ENCODE measurements at regions not wholly inside any gene's neighbourhood (a gene's known extent, or its start where the extent isn't known, plus 50 kb on each side); places are given as distances from the start of the nearest gene placed in this dataset.

GRCh38 chr20:41714030-41714429 lies 95.9 kb upstream of the CHD6 start:
- Histone ChIP-seq H3K36me3 (ENCODE audit: control insufficient read depth, insufficient read depth, low read length) (no peaks in the 10 kb centered on the region), H3K27ac (ENCODE audit: low read depth, low read length) (no peak overlapping the region), H3K9ac (ENCODE audit: extremely low read depth, low read length, poor library complexity, severe bottlenecking) (no peak overlapping the region), H3K4me3 (ENCODE audit: low read length) (no peak overlapping the region), H3K9me3 (ENCODE audit: control insufficient read depth, low read length) (no peaks in the 10 kb centered on the region), H3K4me1 (ENCODE audit: control insufficient read depth, insufficient read depth, low read length) (no peaks in the 10 kb centered on the region), H3K27me3 (ENCODE audit: control insufficient read depth, insufficient read depth, low read length, poor library complexity, severe bottlenecking) (no peaks in the 10 kb centered on the region)
- H3K9me3 Mint-ChIP-seq, result no peaks in the 10 kb centered on the region
- no peaks in the 10 kb centered on the region for H3K27me3 Mint-ChIP-seq (ENCODE audit: insufficient read depth)
- 81% methylated on average over 1 of the region's 1 CpG; no CpG with 5 or more reads in 1 of the 2 experiments for WGBS, 2 experiments (ENCODE audit: insufficient coverage in 1 of 2, insufficient read length in 1 of 2)
- no peaks in the 10 kb centered on the region for H3K36me3 Mint-ChIP-seq (ENCODE audit: low read depth)
- H3K4me1 Mint-ChIP-seq, result no peaks in the 10 kb centered on the region
- no peak for DNase-seq
- H3K4me3 Mint-ChIP-seq, result no peak overlapping the region
- no peak for TF ChIP-seq CTCF (conservative IDR thresholded peaks at IDR 0.05)
- no peak overlapping the region for H3K27ac Mint-ChIP-seq

GRCh38 chr20:41704896-41705295 lies 86.7 kb upstream of the CHD6 start:
- Histone ChIP-seq H3K27ac (ENCODE audit: low read depth, low read length) (no peak overlapping the region), H3K27me3 (ENCODE audit: control insufficient read depth, insufficient read depth, low read length, poor library complexity, severe bottlenecking) (no peaks in the 10 kb centered on the region), H3K4me3 (ENCODE audit: low read length) (no peak overlapping the region), H3K36me3 (ENCODE audit: control insufficient read depth, insufficient read depth, low read length) (no peaks in the 10 kb centered on the region), H3K4me1 (ENCODE audit: control insufficient read depth, insufficient read depth, low read length) (no peaks in the 10 kb centered on the region), H3K9ac (ENCODE audit: extremely low read depth, low read length, poor library complexity, severe bottlenecking) (no peak overlapping the region), H3K9me3 (ENCODE audit: control insufficient read depth, low read length) (no peaks in the 10 kb centered on the region)
- Mint-ChIP-seq H3K4me3 (no peak overlapping the region), H3K36me3 (ENCODE audit: low read depth) (no peaks in the 10 kb centered on the region), H3K27ac (no peak overlapping the region), H3K27me3 (ENCODE audit: insufficient read depth) (no peaks in the 10 kb centered on the region), H3K4me1 (peaks cover 9% of the 10 kb centered on the region), H3K9me3 (no peaks in the 10 kb centered on the region)
- 92 to 97% methylated on average over 4 to 6 of the region's 6 CpGs for WGBS, 2 experiments (ENCODE audit: insufficient coverage in 1 of 2, insufficient read length in 1 of 2)
- no peak for TF ChIP-seq CTCF (conservative IDR thresholded peaks at IDR 0.05)
- no peak for DNase-seq

GRCh38 chr20:41702647-41703046 lies 84.5 kb upstream of the CHD6 start:
- Histone ChIP-seq H3K9ac (ENCODE audit: extremely low read depth, low read length, poor library complexity, severe bottlenecking) (no peak overlapping the region), H3K27me3 (ENCODE audit: control insufficient read depth, insufficient read depth, low read length, poor library complexity, severe bottlenecking) (no peaks in the 10 kb centered on the region), H3K36me3 (ENCODE audit: control insufficient read depth, insufficient read depth, low read length) (no peaks in the 10 kb centered on the region), H3K4me3 (ENCODE audit: low read length) (no peak overlapping the region), H3K9me3 (ENCODE audit: control insufficient read depth, low read length) (no peaks in the 10 kb centered on the region), H3K4me1 (ENCODE audit: control insufficient read depth, insufficient read depth, low read length) (no peaks in the 10 kb centered on the region), H3K27ac (ENCODE audit: low read depth, low read length) (no peak overlapping the region)
- Mint-ChIP-seq H3K4me1 (peaks cover 9% of the 10 kb centered on the region), H3K27ac (peak overlapping the region; percentile 33), H3K36me3 (ENCODE audit: low read depth) (no peaks in the 10 kb centered on the region), H3K9me3 (no peaks in the 10 kb centered on the region), H3K27me3 (ENCODE audit: insufficient read depth) (no peaks in the 10 kb centered on the region), H3K4me3 (no peak overlapping the region)
- 95 to 100% methylated on average over 1 of the region's 2 CpGs for WGBS, 2 experiments (ENCODE audit: insufficient coverage in 1 of 2, insufficient read length in 1 of 2)
- no peak for DNase-seq
- no peak for TF ChIP-seq CTCF (conservative IDR thresholded peaks at IDR 0.05)

All from endodermal cell (in vitro differentiated cells).